Left lung (tissue), 4 donors: ENCODE measurements at regions not wholly inside any gene's neighbourhood (a gene's known extent, or its start where the extent isn't known, plus 50 kb on each side); places are given as distances from the start of the nearest gene placed in this dataset.

Experiments used
- ATAC-seq: fragments of 200-7000 bp; cut with Tn5 transposase; one replicate; pipeline ENCODE4 v1.9.1; 2020; ENCODE audit warnings: moderate library complexity
- DNase-seq, 4 donors: peaks; one replicate each; pipeline ENCODE4 v3.0.0-alpha.2; 2013 to 2020
- H3K27ac ChIP-seq, 2 donors: fragments of 200-600 bp; sonication (generic) in 1 of 2; one replicate each; pipeline versions ENCODE4 v1.5.0 to v1.8.0; 2020 to 2021
- H3K27me3 ChIP-seq, 2 donors: fragments of 200-600 bp; sonication (generic) in 1 of 2; one replicate each; pipeline versions ENCODE4 v1.5.0 to v1.8.0; 2020 to 2021
- H3K36me3 ChIP-seq, 2 donors: fragments of 200-600 bp; sonication (generic) in 1 of 2; one replicate each; pipeline versions ENCODE4 v1.5.0 to v1.8.0; 2020 to 2021
- H3K4me1 ChIP-seq, 2 donors: fragments of 200-600 bp; one replicate each; pipeline ENCODE4 v1.8.0; 2021
- H3K4me3 ChIP-seq, 2 donors: fragments of 200-600 bp; sonication (generic) in 1 of 2; one replicate each; pipeline versions ENCODE4 v1.5.0 to v1.8.0; 2020 to 2021; ENCODE audit warnings: mild to moderate bottlenecking in 1 of 2
- H3K9me3 ChIP-seq, 2 donors: fragments of 200-600 bp; sonication (generic) in 1 of 2; one replicate each; pipeline versions ENCODE4 v1.5.0 to v1.8.0; 2020 to 2021
- intact Hi-C, 2 donors: fragments of 100-400 bp; cut with DNase I; formaldehyde crosslinking; loops; one replicate each; pipeline versions ENCODE4 v1.11.2 to v1.14.2; 2022
- TF ChIP-seq, protein P1 (sequence below), 2 donors: fragments of 200-600 bp; sonication (generic) in 1 of 2; IDR thresholded peaks; one replicate each; pipeline versions ENCODE4 v1.5.0 to v1.8.0; 2021; ENCODE audit warnings: antibody characterized with exemption in 2 of 2
- donor health status: DM: no; HTN: yes; CAD: no.
- donor health status: DM: no; HTN: no; CAD: no.

- Histone ChIP-seq H3K27ac (no peak overlapping the region), H3K9me3 (no peaks in the 10 kb centered on the region), H3K36me3 (no peaks in the 10 kb centered on the region), H3K27me3 (no peaks in the 10 kb centered on the region), H3K4me3 (no peak overlapping the region), H3K4me1 (no peaks in the 10 kb centered on the region)
- intact Hi-C loops, result no loop called here
- ATAC-seq (no peak), DNase-seq (no peak)
- TF ChIP-seq, protein P1, sequence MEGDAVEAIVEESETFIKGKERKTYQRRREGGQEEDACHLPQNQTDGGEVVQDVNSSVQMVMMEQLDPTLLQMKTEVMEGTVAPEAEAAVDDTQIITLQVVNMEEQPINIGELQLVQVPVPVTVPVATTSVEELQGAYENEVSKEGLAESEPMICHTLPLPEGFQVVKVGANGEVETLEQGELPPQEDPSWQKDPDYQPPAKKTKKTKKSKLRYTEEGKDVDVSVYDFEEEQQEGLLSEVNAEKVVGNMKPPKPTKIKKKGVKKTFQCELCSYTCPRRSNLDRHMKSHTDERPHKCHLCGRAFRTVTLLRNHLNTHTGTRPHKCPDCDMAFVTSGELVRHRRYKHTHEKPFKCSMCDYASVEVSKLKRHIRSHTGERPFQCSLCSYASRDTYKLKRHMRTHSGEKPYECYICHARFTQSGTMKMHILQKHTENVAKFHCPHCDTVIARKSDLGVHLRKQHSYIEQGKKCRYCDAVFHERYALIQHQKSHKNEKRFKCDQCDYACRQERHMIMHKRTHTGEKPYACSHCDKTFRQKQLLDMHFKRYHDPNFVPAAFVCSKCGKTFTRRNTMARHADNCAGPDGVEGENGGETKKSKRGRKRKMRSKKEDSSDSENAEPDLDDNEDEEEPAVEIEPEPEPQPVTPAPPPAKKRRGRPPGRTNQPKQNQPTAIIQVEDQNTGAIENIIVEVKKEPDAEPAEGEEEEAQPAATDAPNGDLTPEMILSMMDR (IDR thresholded peaks at IDR 0.05), result no peak
Measured at GRCh38 chr17:72454342-72454741, 333.5 kb downstream of the SOX9 start.

GRCh38 chr17:72455562-72455961, 334.7 kb downstream of the SOX9 start:
- Histone ChIP-seq H3K9me3 (no peaks in the 10 kb centered on the region), H3K36me3 (no peaks in the 10 kb centered on the region), H3K4me1 (no peaks in the 10 kb centered on the region), H3K27me3 (no peaks in the 10 kb centered on the region), H3K4me3 (no peak overlapping the region), H3K27ac (no peak overlapping the region)
- intact Hi-C loops, result no loop called here
- DNase-seq (no peak), ATAC-seq (no peak)
- TF ChIP-seq, protein P1 (IDR thresholded peaks at IDR 0.05), result no peak

- no peaks in the 10 kb centered on the region for H3K27me3 ChIP-seq
- TF ChIP-seq, protein P1 (IDR thresholded peaks at IDR 0.05), result no peak
- ATAC-seq (peak; percentile 92), DNase-seq (no peak)
- no peak overlapping the region for H3K4me3 ChIP-seq
- H3K36me3 ChIP-seq, result no peaks in the 10 kb centered on the region
- intact Hi-C loops, result no loop called here
- no peak overlapping the region for H3K27ac ChIP-seq
- H3K4me1 ChIP-seq, result no peaks in the 10 kb centered on the region
- no peaks in the 10 kb centered on the region for H3K9me3 ChIP-seq
Measured at GRCh38 chr17:72456075-72456474, 335.3 kb downstream of the SOX9 start.

- no peak overlapping the region for H3K4me3 ChIP-seq
- H3K36me3 ChIP-seq, result no peaks in the 10 kb centered on the region
- H3K27ac ChIP-seq, result no peak overlapping the region
- H3K27me3 ChIP-seq, result no peaks in the 10 kb centered on the region
- TF ChIP-seq, protein P1 (IDR thresholded peaks at IDR 0.05), result no peak
- intact Hi-C loops, result no loop called here
- no peak for ATAC-seq
- no peaks in the 10 kb centered on the region for H3K4me1 ChIP-seq
- DNase-seq, result no peak
- H3K9me3 ChIP-seq, result no peaks in the 10 kb centered on the region
Measured at GRCh38 chr17:72457712-72458111, 336.9 kb downstream of the SOX9 start.

DNA sequence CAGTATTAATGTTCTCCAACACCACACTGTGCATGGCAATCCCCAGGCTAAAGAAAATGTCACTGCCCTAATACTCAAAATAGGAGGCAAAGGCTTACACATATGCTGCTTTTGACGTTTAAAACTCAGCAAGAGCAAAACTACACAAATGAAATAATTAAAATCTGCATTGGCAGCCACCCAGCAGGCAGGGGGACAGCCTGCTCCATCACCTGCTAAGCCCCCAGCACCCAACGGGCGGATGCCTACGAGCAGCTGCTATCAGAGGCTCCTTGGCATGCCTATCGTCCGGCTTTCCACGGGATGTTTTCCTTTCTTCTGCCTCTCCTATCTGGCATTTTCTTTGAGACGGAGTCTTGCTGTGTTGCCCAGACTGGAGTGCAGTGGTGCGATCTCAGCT, 337.5 kb downstream of the SOX9 start:
- intact Hi-C loops, result no loop called here
- H3K4me1 ChIP-seq, result no peaks in the 10 kb centered on the region
- H3K9me3 ChIP-seq, result no peaks in the 10 kb centered on the region
- H3K27ac ChIP-seq, result no peak overlapping the region
- H3K4me3 ChIP-seq, result no peak overlapping the region
- DNase-seq, result no peak
- TF ChIP-seq, protein P1 (IDR thresholded peaks at IDR 0.05), result no peak
- ATAC-seq, result no peak
- H3K36me3 ChIP-seq, result no peaks in the 10 kb centered on the region
- H3K27me3 ChIP-seq, result no peaks in the 10 kb centered on the region
